Left renal cortex interstitium (tissue), 4 donors: ENCODE measurements at regions not wholly inside any gene's neighbourhood (a gene's known extent, or its start where the extent isn't known, plus 50 kb on each side); places are given as distances from the start of the nearest gene placed in this dataset.
"Not testable (repeated sequence)": the region's sequence is repeated elsewhere in the genome, so short reads cannot be mapped to it uniquely, and the experiment has no call there.

Experiments
- DNase-seq, 4 donors: peaks; one replicate each; pipeline ENCODE4 v3.0.0-alpha.2; 2013; ENCODE audit warnings: low read depth in 4 of 4, low spot score in 2 of 4, missing footprints in 1 of 4

GRCh38 chr5:16306812-16307211, 127.2 kb upstream of the MARCHF11 start:
- DNase-seq, result no peak

DNA sequence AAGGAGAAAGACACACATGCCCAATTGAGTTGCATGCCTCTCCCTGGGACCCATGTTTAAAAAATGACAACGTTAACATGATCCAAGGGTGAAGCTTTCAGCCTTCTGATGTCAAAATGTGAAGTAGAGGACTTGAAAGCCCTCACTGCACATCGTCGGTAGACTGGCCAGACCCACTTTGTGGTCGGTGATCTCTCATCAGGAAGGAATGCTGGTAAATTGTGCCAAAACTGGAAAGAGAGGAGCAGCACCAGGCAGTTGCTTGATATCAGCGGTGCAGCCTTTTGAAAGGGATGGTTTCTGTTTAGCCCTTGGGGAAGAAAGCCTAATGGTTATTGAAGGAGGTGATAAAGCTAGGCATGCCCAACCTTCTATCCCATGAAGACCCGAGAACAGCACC, 125.3 kb upstream of the MARCHF11 start:
- DNase-seq, result no peak

GRCh38 chr5:16296946-16297345, 117.4 kb upstream of the MARCHF11 start:
- no peak for DNase-seq

- no peak for DNase-seq
These were observed 112.3 kb upstream of the MARCHF11 start for GRCh38 chr5:16291894-16292293.

- DNase-seq, result no peak
These were observed 111.9 kb upstream of the MARCHF11 start for GRCh38 chr5:16291474-16291873.

DNA sequence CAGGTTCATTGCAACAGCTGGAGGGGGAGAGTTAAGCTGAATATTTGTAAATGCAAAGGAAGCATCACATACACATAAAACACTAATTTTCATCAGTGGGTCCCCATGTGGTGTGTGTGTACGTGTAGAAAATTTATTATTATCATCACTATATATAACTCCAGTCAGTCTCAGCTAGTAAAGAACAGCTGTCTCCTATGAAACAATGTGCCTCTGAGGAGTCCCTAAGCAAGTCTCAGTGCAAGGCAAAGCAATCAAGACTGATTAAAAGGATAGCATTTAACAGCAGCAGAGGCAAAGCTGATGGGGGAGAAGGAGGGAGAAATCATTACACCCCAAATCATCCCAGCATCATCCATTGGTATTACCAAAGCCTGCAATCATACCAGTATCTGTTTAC, 104.2 kb upstream of the MARCHF11 start:
- no peak for DNase-seq

DNA sequence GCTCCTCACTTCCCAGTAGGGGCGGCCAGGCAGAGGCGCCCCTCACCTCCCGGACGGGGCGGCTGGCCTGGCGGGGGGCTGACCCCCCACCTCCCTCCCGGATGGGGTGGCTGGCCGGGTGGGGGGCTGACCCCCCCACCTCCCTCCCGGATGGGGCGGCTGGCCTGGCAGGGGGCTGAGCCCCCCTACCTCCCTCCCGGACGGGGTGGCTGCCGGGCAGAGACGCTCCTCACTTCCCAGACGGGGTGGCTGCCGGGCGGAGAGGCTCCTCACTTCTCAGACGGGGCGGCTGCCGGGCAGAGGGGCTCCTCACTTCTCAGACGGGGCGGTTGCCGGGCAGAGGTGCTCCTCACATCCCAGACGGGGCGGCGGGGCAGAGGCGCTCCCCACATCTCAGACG, 97.3 kb upstream of the MARCHF11 start:
- DNase-seq, result not testable (repeated sequence)

DNA sequence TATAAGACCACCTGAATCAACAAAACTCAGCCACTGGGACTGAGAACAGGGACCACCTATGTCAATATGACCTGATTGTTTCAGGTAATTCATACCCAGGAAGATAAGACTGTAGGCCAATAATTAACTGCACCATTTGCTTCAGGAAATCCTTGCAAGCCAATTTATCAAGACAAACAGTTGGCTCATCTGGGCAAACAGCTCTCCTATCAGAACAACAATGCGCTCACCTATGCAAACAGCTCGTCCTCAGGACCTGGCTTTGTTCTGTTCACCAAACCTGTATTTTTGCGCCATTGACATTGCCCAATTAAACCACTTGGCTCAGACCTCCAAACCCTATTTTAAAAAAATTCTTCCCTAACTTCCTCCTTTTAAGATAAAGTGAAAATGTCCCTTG, 92.3 kb upstream of the MARCHF11 start:
- DNase-seq, result no peak

GRCh38 chr5:16265141-16265540, 85.5 kb upstream of the MARCHF11 start:
- no peak for DNase-seq

DNA sequence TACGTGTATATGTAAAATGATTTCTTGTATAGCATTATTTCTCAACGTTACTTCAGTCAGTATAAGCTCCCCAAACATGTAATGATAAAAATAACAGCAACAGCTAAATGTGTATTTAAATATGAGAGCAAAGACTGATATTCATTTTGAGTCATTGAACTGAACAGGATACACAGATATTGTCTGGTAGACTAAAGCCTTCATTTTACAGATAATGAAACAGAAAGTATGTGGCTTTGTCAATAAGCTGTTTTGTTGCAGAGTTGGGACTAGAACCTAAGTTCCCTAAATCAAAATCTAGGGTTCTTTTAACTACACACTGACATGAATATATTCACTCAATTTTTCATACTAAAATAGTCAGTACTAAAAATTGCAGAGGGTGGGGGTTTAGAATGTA, 80.4 kb upstream of the MARCHF11 start:
- DNase-seq, result no peak

- DNase-seq, result no peak
These were observed 74.3 kb upstream of the MARCHF11 start for GRCh38 chr5:16253856-16254255.

DNA sequence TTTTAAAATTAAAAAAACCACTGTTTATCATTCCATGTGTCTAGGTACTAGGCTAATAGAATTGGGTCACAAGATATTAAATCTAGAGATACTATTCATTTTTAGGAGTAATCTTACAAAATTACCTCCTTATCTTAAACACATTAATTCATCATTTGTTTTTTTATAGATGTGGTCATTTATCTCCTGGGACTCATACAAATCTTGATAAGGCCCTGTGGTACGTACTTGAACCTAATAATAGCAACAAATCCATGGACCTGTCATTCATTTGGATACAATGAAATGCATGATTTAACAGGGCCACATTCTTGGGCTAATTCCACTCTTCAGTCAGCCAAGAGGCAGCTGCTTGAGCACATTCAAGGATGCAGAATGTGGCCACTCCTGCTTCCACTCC, 66.4 kb upstream of the MARCHF11 start:
- DNase-seq, result peak in 2 of 4 donors; percentile 6 to 7

DNA sequence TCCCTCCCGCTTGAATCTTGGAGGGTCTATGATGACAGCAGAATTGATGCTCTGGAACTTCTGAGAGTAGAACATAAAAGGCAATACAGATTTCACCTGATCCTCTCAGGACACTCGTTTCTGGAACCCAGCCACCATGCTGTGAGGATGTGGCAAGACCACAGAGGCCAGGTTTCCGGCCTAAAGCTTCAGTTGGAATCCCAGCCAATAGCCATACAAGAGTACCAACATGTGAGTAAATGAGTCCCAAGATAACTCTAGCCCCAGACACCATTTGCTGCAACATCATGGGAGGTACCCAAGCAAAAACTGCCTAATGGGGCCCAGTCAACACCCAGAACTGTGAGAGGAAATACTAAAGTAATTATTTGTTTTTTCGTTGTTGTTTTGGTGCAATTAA, 65.7 kb upstream of the MARCHF11 start:
- DNase-seq, result no peak

GRCh38 chr5:16238018-16238417, 58.4 kb upstream of the MARCHF11 start:
- no peak for DNase-seq

- DNase-seq, result no peak
These were observed 55.0 kb upstream of the MARCHF11 start for GRCh38 chr5:16234598-16234997.

GRCh38 chr5:16233730-16234129, 54.1 kb upstream of the MARCHF11 start:
- DNase-seq, result no peak

DNA sequence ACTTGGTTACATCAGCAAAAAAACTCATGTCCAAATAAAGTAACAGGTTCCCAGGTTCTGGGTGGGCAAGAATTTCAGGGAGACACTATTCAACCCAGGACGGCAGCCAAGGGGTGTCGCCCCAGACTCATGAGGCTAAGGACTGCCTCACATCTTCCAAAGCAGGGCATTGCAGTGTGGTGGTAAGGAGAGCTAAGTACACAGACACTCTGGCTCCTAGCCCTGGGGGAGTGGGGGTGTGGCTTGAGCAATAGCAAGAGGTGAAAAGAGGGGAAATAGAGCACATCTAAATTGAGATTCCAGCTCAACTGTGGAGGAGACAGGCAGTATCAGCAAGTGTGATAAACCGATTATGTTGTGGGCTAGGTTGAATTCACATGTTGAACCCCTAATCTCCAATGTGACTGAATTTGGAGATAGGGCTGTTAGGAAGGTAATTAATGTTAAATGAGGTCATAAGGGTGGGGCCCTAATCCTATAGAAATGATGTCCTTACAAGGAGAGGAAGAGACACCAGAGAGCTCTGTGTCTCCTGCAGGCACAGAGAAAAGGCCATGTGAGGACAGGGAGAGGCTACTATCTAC, 49.9 kb upstream of the MARCHF11 start:
- no peak for DNase-seq
